HEK293T (cell line): ENCODE measurements at regions not wholly inside any gene's neighbourhood (a gene's known extent, or its start where the extent isn't known, plus 50 kb on each side); places are given as distances from the start of the nearest gene placed in this dataset.
"Not testable (repeated sequence)": the region's sequence is repeated elsewhere in the genome, so short reads cannot be mapped to it uniquely, and the experiment has no call there.

Experiments
- ARNT ChIP-seq: fragments of 450-650 bp; IDR thresholded peaks from 2 replicates; pipeline ENCODE4 v1.6.1; 2017; ENCODE audit warnings: mild to moderate bottlenecking
- CTBP1 ChIP-seq: fragments of 450-650 bp; IDR thresholded peaks from 2 replicates; pipeline ENCODE4 v1.6.1; 2016; ENCODE audit warnings: borderline replicate concordance
- ELF4 ChIP-seq: fragments of 450-650 bp; IDR thresholded peaks from 2 replicates; pipeline ENCODE4 v1.6.1; 2017; ENCODE audit warnings: antibody characterized with exemption
- FOXA1 ChIP-seq: fragments of 450-650 bp; IDR thresholded peaks from 2 replicates; pipeline ENCODE4 v1.6.1; 2016; ENCODE audit warnings: mild to moderate bottlenecking
- FOXK2 ChIP-seq: fragments of 450-650 bp; IDR thresholded peaks from 2 replicates; pipeline ENCODE4 v1.6.1; 2016; ENCODE audit warnings: mild to moderate bottlenecking
- L3MBTL2 ChIP-seq: fragments of 450-650 bp; conservative IDR thresholded peaks from 2 replicates; pipeline ENCODE4 v1.6.1; 2016; ENCODE audit warnings: mild to moderate bottlenecking
- SP1 ChIP-seq: fragments of 450-650 bp; IDR thresholded peaks from 2 replicates; pipeline ENCODE4 v1.6.1; 2017
- SUZ12 ChIP-seq: fragments of 450-650 bp; IDR thresholded peaks from 2 replicates; pipeline ENCODE4 v1.6.1; 2016; ENCODE audit warnings: mild to moderate bottlenecking
- TARDBP ChIP-seq: fragments of 450-650 bp; IDR thresholded peaks from 2 replicates; pipeline ENCODE4 v1.6.1; 2016

GRCh38 chr6:60750353-60751081, 1535.5 kb downstream of the KHDRBS2 start:
- not testable (repeated sequence) for TF ChIP-seq ARNT, SP1, TARDBP, CTBP1, ELF4, SUZ12, L3MBTL2, FOXA1, FOXK2
